ENCODE measurements at regions not wholly inside any gene's neighbourhood (a gene's known extent, or its start where the extent isn't known, plus 50 kb on each side); places are given as distances from the start of the nearest gene placed in this dataset.

DNA sequence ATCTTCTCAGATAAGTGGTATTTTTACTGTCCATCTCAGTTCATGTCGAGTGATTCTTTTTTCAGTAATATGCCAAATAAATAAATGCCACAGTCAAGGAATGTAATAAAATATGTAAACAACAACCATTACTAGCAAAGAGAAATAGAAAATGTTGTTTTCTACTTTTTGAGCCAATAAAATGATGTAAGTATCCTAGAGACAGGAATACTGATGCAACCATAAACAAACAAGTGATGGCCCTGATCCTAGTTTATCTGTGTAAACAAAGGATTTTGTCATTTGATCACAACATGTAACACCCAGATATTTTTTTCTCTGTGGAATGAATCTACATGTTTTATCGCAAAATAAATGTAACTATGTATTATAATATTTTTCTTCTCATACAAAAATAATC, 1852.8 kb downstream of the EFNA5 start:
- H3K4me1 Mint-ChIP-seq = no peaks in the 10 kb centered on the region
- no peak for ATAC-seq (ENCODE audit: low read depth)
- no peak overlapping the region for H3K27ac Mint-ChIP-seq
- H3K27me3 ChIP-seq (replicated peaks in 1 of 4; ENCODE audit: control extremely low read depth in 1 of 4, control insufficient read depth in 3 of 4, insufficient read depth in 4 of 4, low read length in 3 of 4) = no peaks in the 10 kb centered on the region
- intact Hi-C loops (cut with micrococcal nuclease) = no loop called here
- H3K9me3 Mint-ChIP-seq (ENCODE audit: insufficient read depth) = no peaks in the 10 kb centered on the region
- H3K36me3 ChIP-seq (replicated peaks in 1 of 2; ENCODE audit: control extremely low read depth in 1 of 2, control insufficient read depth in 1 of 2, extremely low read depth in 1 of 2, insufficient read depth in 2 of 2, low read length in 1 of 2) = no peaks in the 10 kb centered on the region
- H3K4me3 ChIP-seq (ENCODE audit: control extremely low read depth in 1 of 5, extremely low read depth in 1 of 5, insufficient read depth in 1 of 5, low read depth in 2 of 5, low read length in 4 of 5) = no peak overlapping the region
- no peaks in the 10 kb centered on the region for H4K20me1 ChIP-seq (ENCODE audit: control insufficient read depth, insufficient read depth, low read length, poor library complexity, severe bottlenecking)
- ChIA-PET CTCF (no interaction called here), POLR2A (no interaction called here)
- TF ChIP-seq EZH2 (IDR thresholded peaks at IDR 0.05; ENCODE audit: borderline replicate concordance, insufficient read depth, low read depth, low read length, poor library complexity, severe bottlenecking) = no peak
- TF ChIP-seq, protein P1, sequence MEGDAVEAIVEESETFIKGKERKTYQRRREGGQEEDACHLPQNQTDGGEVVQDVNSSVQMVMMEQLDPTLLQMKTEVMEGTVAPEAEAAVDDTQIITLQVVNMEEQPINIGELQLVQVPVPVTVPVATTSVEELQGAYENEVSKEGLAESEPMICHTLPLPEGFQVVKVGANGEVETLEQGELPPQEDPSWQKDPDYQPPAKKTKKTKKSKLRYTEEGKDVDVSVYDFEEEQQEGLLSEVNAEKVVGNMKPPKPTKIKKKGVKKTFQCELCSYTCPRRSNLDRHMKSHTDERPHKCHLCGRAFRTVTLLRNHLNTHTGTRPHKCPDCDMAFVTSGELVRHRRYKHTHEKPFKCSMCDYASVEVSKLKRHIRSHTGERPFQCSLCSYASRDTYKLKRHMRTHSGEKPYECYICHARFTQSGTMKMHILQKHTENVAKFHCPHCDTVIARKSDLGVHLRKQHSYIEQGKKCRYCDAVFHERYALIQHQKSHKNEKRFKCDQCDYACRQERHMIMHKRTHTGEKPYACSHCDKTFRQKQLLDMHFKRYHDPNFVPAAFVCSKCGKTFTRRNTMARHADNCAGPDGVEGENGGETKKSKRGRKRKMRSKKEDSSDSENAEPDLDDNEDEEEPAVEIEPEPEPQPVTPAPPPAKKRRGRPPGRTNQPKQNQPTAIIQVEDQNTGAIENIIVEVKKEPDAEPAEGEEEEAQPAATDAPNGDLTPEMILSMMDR (IDR thresholded peaks at IDR 0.05) = no peak
- no peaks in the 10 kb centered on the region for H3K27me3 Mint-ChIP-seq
- WGBS (ENCODE audit: insufficient coverage) = no CpG with 5 or more reads among the region's 2 CpGs
- no peak overlapping the region for H2AFZ ChIP-seq (ENCODE audit: insufficient read depth, low read depth, low read length, poor library complexity, severe bottlenecking)
- H3K9me3 ChIP-seq (ENCODE audit: control extremely low read depth in 1 of 3, control insufficient read depth in 2 of 3, insufficient read depth in 1 of 3, low read length in 2 of 3) = peaks cover 0 to 7% (median 0%) of the 10 kb centered on the region in 3 donors
- H3K27ac ChIP-seq (ENCODE audit: low read length in 2 of 2) = no peak overlapping the region
- no peaks in the 10 kb centered on the region for H3K79me2 ChIP-seq (ENCODE audit: control insufficient read depth, insufficient read depth, low read length)
- no peak overlapping the region for H3K4me3 Mint-ChIP-seq
- no peak overlapping the region for H3K9ac ChIP-seq (ENCODE audit: low read length)
- H3K4me1 ChIP-seq (ENCODE audit: control insufficient read depth in 2 of 2, insufficient read depth in 2 of 2, low read length in 2 of 2) = no peaks in the 10 kb centered on the region
- no peak for DNase-seq
- H3K4me2 ChIP-seq (replicated peaks; ENCODE audit: low read depth, low read length, poor library complexity, severe bottlenecking) = no peak overlapping the region

DNA sequence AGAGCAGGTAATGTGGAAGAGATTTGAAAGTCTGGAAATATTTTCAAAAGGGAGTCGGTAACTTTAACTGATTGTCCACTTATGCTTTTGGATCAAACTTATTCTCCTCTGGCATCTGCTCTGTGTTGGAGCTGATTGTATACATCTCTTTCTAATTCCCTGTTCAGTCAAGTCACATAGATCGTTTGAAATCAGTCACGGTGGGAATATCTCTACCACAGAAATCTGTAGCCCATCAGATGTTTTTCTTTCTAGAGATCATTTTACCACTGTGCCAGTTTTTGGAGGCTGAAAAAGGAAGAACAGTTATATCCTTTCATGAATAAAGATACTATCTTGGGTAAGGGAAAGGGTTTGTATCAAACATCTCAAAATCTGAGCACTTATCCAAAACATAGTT, 1853.3 kb downstream of the EFNA5 start:
- no peak overlapping the region for H3K27ac Mint-ChIP-seq
- no peaks in the 10 kb centered on the region for H4K20me1 ChIP-seq (ENCODE audit: control insufficient read depth, insufficient read depth, low read length, poor library complexity, severe bottlenecking)
- H2AFZ ChIP-seq (ENCODE audit: insufficient read depth, low read depth, low read length, poor library complexity, severe bottlenecking) = no peak overlapping the region
- TF ChIP-seq EZH2 (IDR thresholded peaks at IDR 0.05; ENCODE audit: borderline replicate concordance, insufficient read depth, low read depth, low read length, poor library complexity, severe bottlenecking) = no peak
- TF ChIP-seq, protein P1 (IDR thresholded peaks at IDR 0.05) = no peak
- H3K4me2 ChIP-seq (replicated peaks; ENCODE audit: low read depth, low read length, poor library complexity, severe bottlenecking) = no peak overlapping the region
- no peak overlapping the region for H3K4me3 Mint-ChIP-seq
- no peak overlapping the region for H3K27ac ChIP-seq (ENCODE audit: low read length in 2 of 2)
- H3K4me1 ChIP-seq (ENCODE audit: control insufficient read depth in 2 of 2, insufficient read depth in 2 of 2, low read length in 2 of 2) = no peaks in the 10 kb centered on the region
- DNase-seq (no peak), ATAC-seq (ENCODE audit: low read depth) (no peak)
- H3K27me3 ChIP-seq (replicated peaks in 1 of 4; ENCODE audit: control extremely low read depth in 1 of 4, control insufficient read depth in 3 of 4, insufficient read depth in 4 of 4, low read length in 3 of 4) = no peaks in the 10 kb centered on the region
- no peak overlapping the region for H3K9ac ChIP-seq (ENCODE audit: low read length)
- no peaks in the 10 kb centered on the region for H3K36me3 ChIP-seq (replicated peaks in 1 of 2; ENCODE audit: control extremely low read depth in 1 of 2, control insufficient read depth in 1 of 2, extremely low read depth in 1 of 2, insufficient read depth in 2 of 2, low read length in 1 of 2)
- ChIA-PET CTCF (no interaction called here), POLR2A (no interaction called here)
- H3K79me2 ChIP-seq (ENCODE audit: control insufficient read depth, insufficient read depth, low read length) = no peaks in the 10 kb centered on the region
- intact Hi-C loops (cut with micrococcal nuclease) = no loop called here
- no peak overlapping the region for H3K4me3 ChIP-seq (ENCODE audit: control extremely low read depth in 1 of 5, extremely low read depth in 1 of 5, insufficient read depth in 1 of 5, low read depth in 2 of 5, low read length in 4 of 5)
- peaks cover 0 to 7% (median 0%) of the 10 kb centered on the region in 3 donors for H3K9me3 ChIP-seq (ENCODE audit: control extremely low read depth in 1 of 3, control insufficient read depth in 2 of 3, insufficient read depth in 1 of 3, low read length in 2 of 3)
- H3K27me3 Mint-ChIP-seq = no peaks in the 10 kb centered on the region
- H3K9me3 Mint-ChIP-seq (ENCODE audit: insufficient read depth) = no peaks in the 10 kb centered on the region
- no peaks in the 10 kb centered on the region for H3K4me1 Mint-ChIP-seq
- no CpG with 5 or more reads among the region's 3 CpGs for WGBS (ENCODE audit: insufficient coverage)
